ENCODE measurements at regions not wholly inside any gene's neighbourhood (a gene's known extent, or its start where the extent isn't known, plus 50 kb on each side); places are given as distances from the start of the nearest gene placed in this dataset.

GRCh38 chr1:81618376-81618775 lies 182.4 kb upstream of the ADGRL2 start:
- no peak for DNase-seq (ENCODE audit: low spot score)

GRCh38 chr1:81617308-81617967 lies 183.3 kb upstream of the ADGRL2 start:
- no peak for DNase-seq (ENCODE audit: low spot score)

- DNase-seq (ENCODE audit: low spot score), result no peak
These were observed 186.9 kb upstream of the ADGRL2 start for GRCh38 chr1:81613803-81614202.

GRCh38 chr1:81607924-81608323 lies 192.8 kb upstream of the ADGRL2 start:
- no peak for DNase-seq (ENCODE audit: low spot score)

GRCh38 chr1:81607086-81607485 lies 193.6 kb upstream of the ADGRL2 start:
- no peak for DNase-seq (ENCODE audit: low spot score)

GRCh38 chr1:81606656-81607055 lies 194.1 kb upstream of the ADGRL2 start:
- no peak for DNase-seq (ENCODE audit: low spot score)

- DNase-seq (ENCODE audit: low spot score), result no peak
These were observed 195.7 kb upstream of the ADGRL2 start for GRCh38 chr1:81605023-81605422.

GRCh38 chr1:81600878-81601622 lies 199.7 kb upstream of the ADGRL2 start:
- no peak for DNase-seq (ENCODE audit: low spot score)

- no peak for DNase-seq (ENCODE audit: low spot score)
These were observed 200.4 kb upstream of the ADGRL2 start for GRCh38 chr1:81600363-81600762.

- no peak for DNase-seq (ENCODE audit: low spot score)
These were observed 202.1 kb upstream of the ADGRL2 start for GRCh38 chr1:81598623-81599022.

- no peak for DNase-seq (ENCODE audit: low spot score)
These were observed 202.9 kb upstream of the ADGRL2 start for GRCh38 chr1:81597720-81598426.

GRCh38 chr1:81596341-81596740 lies 204.4 kb upstream of the ADGRL2 start:
- DNase-seq (ENCODE audit: low spot score), result no peak

GRCh38 chr1:81594206-81594605 lies 206.5 kb upstream of the ADGRL2 start:
- DNase-seq (ENCODE audit: low spot score), result no peak

- DNase-seq (ENCODE audit: low spot score), result no peak
These were observed 208.5 kb upstream of the ADGRL2 start for GRCh38 chr1:81592233-81592632.

GRCh38 chr1:81590171-81590570 lies 210.6 kb upstream of the ADGRL2 start:
- no peak for DNase-seq (ENCODE audit: low spot score)

- no peak for DNase-seq (ENCODE audit: low spot score)
These were observed 212.6 kb upstream of the ADGRL2 start for GRCh38 chr1:81588149-81588548.

GRCh38 chr1:81587426-81587825 lies 213.3 kb upstream of the ADGRL2 start:
- no peak for DNase-seq (ENCODE audit: low spot score)

- no peak for DNase-seq (ENCODE audit: low spot score)
These were observed 215.4 kb upstream of the ADGRL2 start for GRCh38 chr1:81585371-81585770.

- no peak for DNase-seq (ENCODE audit: low spot score)
These were observed 216.3 kb upstream of the ADGRL2 start for GRCh38 chr1:81584398-81584797.

GRCh38 chr1:81583878-81584277 lies 216.9 kb upstream of the ADGRL2 start:
- DNase-seq (ENCODE audit: low spot score), result no peak

- DNase-seq (ENCODE audit: low spot score), result no peak
These were observed 218.2 kb upstream of the ADGRL2 start for GRCh38 chr1:81582467-81582986.

- no peak for DNase-seq (ENCODE audit: low spot score)
These were observed 221.9 kb upstream of the ADGRL2 start for GRCh38 chr1:81578867-81579266.
